Osteocyte (in vitro differentiated cells): ENCODE measurements at regions not wholly inside any gene's neighbourhood (a gene's known extent, or its start where the extent isn't known, plus 50 kb on each side); places are given as distances from the start of the nearest gene placed in this dataset.

Experiments
- DNase-seq: peaks from one replicate; pipeline ENCODE4 v3.0.0; 2021; ENCODE audit warnings: mixed read lengths; ENCODE audit not compliant: unreplicated experiment; ENCODE audit errors: extremely low spot score
- H3K27ac Mint-ChIP-seq: one replicate; pipeline ENCODE4 v1.8.0; 2021; ENCODE audit warnings: mild to moderate bottlenecking, mixed read lengths; ENCODE audit not compliant: unreplicated experiment
- H3K27me3 Mint-ChIP-seq: one replicate; pipeline ENCODE4 v1.8.0; 2021; ENCODE audit warnings: mixed read lengths; ENCODE audit not compliant: unreplicated experiment
- H3K36me3 Mint-ChIP-seq: one replicate; pipeline ENCODE4 v1.8.0; 2021; ENCODE audit warnings: mixed read lengths; ENCODE audit not compliant: unreplicated experiment
- H3K4me1 Mint-ChIP-seq: one replicate; pipeline ENCODE4 v1.8.0; 2021; ENCODE audit warnings: mixed read lengths; ENCODE audit not compliant: unreplicated experiment
- H3K4me3 Mint-ChIP-seq: one replicate; pipeline ENCODE4 v1.8.0; 2021; ENCODE audit warnings: mild to moderate bottlenecking, moderate library complexity, mixed read lengths; ENCODE audit not compliant: unreplicated experiment
- H3K9me3 Mint-ChIP-seq: one replicate; pipeline ENCODE4 v1.8.0; 2021; ENCODE audit warnings: mixed read lengths; ENCODE audit not compliant: unreplicated experiment
- TF ChIP-seq, protein P1 (sequence below): fragments of 200-600 bp; sonication (generic); IDR thresholded peaks from 2 replicates; pipeline ENCODE4 v1.5.0; 2021; ENCODE audit warnings: antibody characterized with exemption, mild to moderate bottlenecking, moderate library complexity

- TF ChIP-seq, protein P1, sequence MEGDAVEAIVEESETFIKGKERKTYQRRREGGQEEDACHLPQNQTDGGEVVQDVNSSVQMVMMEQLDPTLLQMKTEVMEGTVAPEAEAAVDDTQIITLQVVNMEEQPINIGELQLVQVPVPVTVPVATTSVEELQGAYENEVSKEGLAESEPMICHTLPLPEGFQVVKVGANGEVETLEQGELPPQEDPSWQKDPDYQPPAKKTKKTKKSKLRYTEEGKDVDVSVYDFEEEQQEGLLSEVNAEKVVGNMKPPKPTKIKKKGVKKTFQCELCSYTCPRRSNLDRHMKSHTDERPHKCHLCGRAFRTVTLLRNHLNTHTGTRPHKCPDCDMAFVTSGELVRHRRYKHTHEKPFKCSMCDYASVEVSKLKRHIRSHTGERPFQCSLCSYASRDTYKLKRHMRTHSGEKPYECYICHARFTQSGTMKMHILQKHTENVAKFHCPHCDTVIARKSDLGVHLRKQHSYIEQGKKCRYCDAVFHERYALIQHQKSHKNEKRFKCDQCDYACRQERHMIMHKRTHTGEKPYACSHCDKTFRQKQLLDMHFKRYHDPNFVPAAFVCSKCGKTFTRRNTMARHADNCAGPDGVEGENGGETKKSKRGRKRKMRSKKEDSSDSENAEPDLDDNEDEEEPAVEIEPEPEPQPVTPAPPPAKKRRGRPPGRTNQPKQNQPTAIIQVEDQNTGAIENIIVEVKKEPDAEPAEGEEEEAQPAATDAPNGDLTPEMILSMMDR = no peak
- no peaks in the 10 kb centered on the region for H3K27me3 Mint-ChIP-seq
- H3K36me3 Mint-ChIP-seq = no peaks in the 10 kb centered on the region
- DNase-seq = no peak
- H3K9me3 Mint-ChIP-seq = no peaks in the 10 kb centered on the region
- no peak overlapping the region for H3K27ac Mint-ChIP-seq
- H3K4me1 Mint-ChIP-seq = no peaks in the 10 kb centered on the region
- H3K4me3 Mint-ChIP-seq = no peak overlapping the region
These were observed 346.2 kb upstream of the MEX3C start for GRCh38 chr18:51543658-51544155.

DNA sequence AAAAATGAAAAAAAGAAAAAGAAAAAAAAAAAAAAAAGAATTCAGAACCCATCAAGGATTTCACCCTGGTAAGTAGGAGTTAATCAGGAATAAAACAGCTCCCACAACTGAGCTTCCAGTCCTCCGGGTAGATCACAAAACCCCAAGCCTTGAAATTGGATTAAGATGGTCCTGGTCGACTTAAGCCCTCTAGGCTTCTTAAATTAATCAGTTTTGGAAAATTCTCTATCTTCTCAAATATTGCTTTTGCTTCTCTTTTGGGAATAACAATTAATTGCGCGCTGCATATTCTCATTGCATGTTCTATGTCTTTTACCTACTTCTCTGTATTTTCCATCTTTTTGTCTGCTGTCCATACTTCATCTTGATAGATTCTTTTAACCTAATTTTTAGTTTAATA, 348.0 kb upstream of the MEX3C start:
- no peaks in the 10 kb centered on the region for H3K9me3 Mint-ChIP-seq
- no peaks in the 10 kb centered on the region for H3K27me3 Mint-ChIP-seq
- H3K4me3 Mint-ChIP-seq = no peak overlapping the region
- TF ChIP-seq, protein P1 = no peak
- DNase-seq = no peak
- no peaks in the 10 kb centered on the region for H3K36me3 Mint-ChIP-seq
- H3K27ac Mint-ChIP-seq = no peak overlapping the region
- H3K4me1 Mint-ChIP-seq = no peaks in the 10 kb centered on the region

GRCh38 chr18:51559198-51559901, 361.9 kb upstream of the MEX3C start:
- no peak for DNase-seq

GRCh38 chr18:51559902-51560287, 362.4 kb upstream of the MEX3C start:
- TF ChIP-seq, protein P1 = no peak
- H3K27me3 Mint-ChIP-seq = no peaks in the 10 kb centered on the region
- no peak overlapping the region for H3K27ac Mint-ChIP-seq
- H3K4me1 Mint-ChIP-seq = no peaks in the 10 kb centered on the region
- H3K9me3 Mint-ChIP-seq = no peaks in the 10 kb centered on the region
- H3K4me3 Mint-ChIP-seq = no peak overlapping the region
- no peak for DNase-seq
- H3K36me3 Mint-ChIP-seq = no peaks in the 10 kb centered on the region

More at GRCh38 chr18:51559198-51559901, 361.9 kb upstream of the MEX3C start:
- Mint-ChIP-seq H3K4me1 (no peaks in the 10 kb centered on the region), H3K36me3 (no peaks in the 10 kb centered on the region), H3K9me3 (no peaks in the 10 kb centered on the region), H3K27me3 (no peaks in the 10 kb centered on the region), H3K4me3 (no peak overlapping the region), H3K27ac (no peak overlapping the region)
- TF ChIP-seq, protein P1 = no peak

DNA sequence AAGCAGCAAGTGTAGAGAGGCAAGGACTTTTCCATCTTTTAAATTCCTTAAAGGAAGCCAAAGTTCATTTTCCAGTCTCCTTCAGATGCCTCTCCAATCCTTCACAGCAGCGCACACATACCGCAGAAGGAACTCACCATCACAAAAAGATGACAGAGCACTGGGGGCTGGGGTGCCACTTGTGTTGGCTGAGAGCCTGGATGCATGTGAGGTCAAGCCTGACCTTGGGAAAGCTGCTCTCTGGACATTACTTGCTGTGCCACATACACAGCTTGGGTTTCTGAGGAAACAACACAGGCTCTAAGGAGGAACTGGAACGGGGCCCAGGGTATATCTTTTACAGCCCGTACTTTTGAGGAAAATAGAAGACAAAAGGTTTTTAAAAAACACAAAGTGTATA, 364.3 kb upstream of the MEX3C start:
- no peaks in the 10 kb centered on the region for H3K9me3 Mint-ChIP-seq
- TF ChIP-seq, protein P1 = no peak
- no peaks in the 10 kb centered on the region for H3K27me3 Mint-ChIP-seq
- no peak overlapping the region for H3K27ac Mint-ChIP-seq
- H3K4me3 Mint-ChIP-seq = no peak overlapping the region
- H3K36me3 Mint-ChIP-seq = no peaks in the 10 kb centered on the region
- no peak for DNase-seq
- H3K4me1 Mint-ChIP-seq = no peaks in the 10 kb centered on the region
